ENCODE measurements at regions not wholly inside any gene's neighbourhood (a gene's known extent, or its start where the extent isn't known, plus 50 kb on each side); places are given as distances from the start of the nearest gene placed in this dataset.

DNA sequence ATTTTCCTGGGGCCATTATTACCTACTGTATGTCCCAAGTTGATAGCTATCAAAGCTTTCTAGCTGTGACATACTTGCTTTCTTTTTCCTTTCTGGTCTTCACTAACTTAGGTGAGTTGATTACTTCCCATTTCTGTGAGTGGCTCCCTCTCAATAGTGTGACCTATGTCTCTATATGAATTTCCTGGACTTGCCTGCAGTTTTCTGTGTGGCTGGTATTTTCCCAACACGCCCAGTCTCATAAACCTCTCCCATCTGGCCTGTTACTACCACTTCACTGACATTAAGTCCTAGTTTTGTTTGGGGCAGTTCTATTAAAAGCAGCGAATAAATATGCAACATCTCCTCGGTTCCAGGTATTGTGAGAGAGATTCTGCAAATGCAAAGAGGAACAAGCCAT, 671.2 kb downstream of the SI start:
- no peak for TF ChIP-seq OSR1 (CRISPR knock-in tag; IDR thresholded peaks at IDR 0.05)
- TF ChIP-seq SNAI2 (CRISPR knock-in tag; IDR thresholded peaks at IDR 0.05) = no peak
- no peak for TF ChIP-seq PPARA (CRISPR knock-in tag; IDR thresholded peaks at IDR 0.05; ENCODE audit: borderline replicate concordance)
- no peak for TF ChIP-seq ZNF565 (CRISPR knock-in tag; conservative IDR thresholded peaks at IDR 0.05; ENCODE audit: low read depth)
- TF ChIP-seq, protein P1, sequence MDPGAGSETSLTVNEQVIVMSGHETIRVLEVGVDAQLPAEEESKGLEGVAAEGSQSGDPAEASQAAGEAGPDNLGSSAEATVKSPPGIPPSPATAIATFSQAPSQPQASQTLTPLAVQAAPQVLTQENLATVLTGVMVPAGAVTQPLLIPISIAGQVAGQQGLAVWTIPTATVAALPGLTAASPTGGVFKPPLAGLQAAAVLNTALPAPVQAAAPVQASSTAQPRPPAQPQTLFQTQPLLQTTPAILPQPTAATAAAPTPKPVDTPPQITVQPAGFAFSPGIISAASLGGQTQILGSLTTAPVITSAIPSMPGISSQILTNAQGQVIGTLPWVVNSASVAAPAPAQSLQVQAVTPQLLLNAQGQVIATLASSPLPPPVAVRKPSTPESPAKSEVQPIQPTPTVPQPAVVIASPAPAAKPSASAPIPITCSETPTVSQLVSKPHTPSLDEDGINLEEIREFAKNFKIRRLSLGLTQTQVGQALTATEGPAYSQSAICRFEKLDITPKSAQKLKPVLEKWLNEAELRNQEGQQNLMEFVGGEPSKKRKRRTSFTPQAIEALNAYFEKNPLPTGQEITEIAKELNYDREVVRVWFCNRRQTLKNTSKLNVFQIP (CRISPR knock-in tag; IDR thresholded peaks at IDR 0.05; ENCODE audit: borderline replicate concordance, low read depth) = no peak
- TF ChIP-seq ZFP30 (CRISPR knock-in tag; IDR thresholded peaks at IDR 0.05) = no peak
- TF ChIP-seq TCF4 (CRISPR knock-in tag; IDR thresholded peaks at IDR 0.05; ENCODE audit: borderline replicate concordance) = no peak
- no peak for TF ChIP-seq CSRNP3 (CRISPR knock-in tag; IDR thresholded peaks at IDR 0.05)
- TF ChIP-seq RARB (CRISPR knock-in tag; IDR thresholded peaks at IDR 0.05) = no peak
- TF ChIP-seq GLIS3 (CRISPR knock-in tag; IDR thresholded peaks at IDR 0.05) = no peak
- no peak for TF ChIP-seq ZC3H10 (CRISPR knock-in tag; IDR thresholded peaks at IDR 0.05)
- no peak for TF ChIP-seq ZNF70 (CRISPR knock-in tag; IDR thresholded peaks at IDR 0.05)
- no peak for TF ChIP-seq ARNTL (CRISPR knock-in tag; IDR thresholded peaks at IDR 0.05; ENCODE audit: borderline replicate concordance, low read depth)
- no peak for TF ChIP-seq ZNF8 (CRISPR knock-in tag; IDR thresholded peaks at IDR 0.05)
- TF ChIP-seq ESRRG (CRISPR knock-in tag; IDR thresholded peaks at IDR 0.05) = no peak
- no peak for TF ChIP-seq ZFP3 (CRISPR knock-in tag; IDR thresholded peaks at IDR 0.05)
- TF ChIP-seq CREB5 (CRISPR knock-in tag; IDR thresholded peaks at IDR 0.05; ENCODE audit: low read depth) = no peak
- no peak for TF ChIP-seq ISL1 (CRISPR knock-in tag; IDR thresholded peaks at IDR 0.05)
- ATAC-seq = no peak

DNA sequence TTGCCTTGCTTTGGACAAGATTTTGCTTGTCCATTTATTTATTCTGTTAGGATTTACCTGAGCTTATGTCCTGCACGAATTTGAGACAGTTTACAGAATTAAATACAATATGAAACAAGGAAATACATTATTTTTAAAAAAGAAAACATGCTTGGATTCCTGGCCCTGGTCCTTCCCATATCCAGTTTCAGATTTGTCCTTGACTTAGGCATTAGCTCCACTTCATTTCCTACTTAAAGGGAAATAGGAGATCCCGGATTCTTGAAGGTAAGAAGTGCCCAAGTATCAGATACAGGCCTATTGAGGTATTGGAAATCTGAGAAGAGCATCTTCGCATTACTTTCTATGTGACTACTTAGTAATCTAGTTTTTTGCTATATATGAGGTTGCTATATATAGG, 672.0 kb downstream of the SI start:
- no peak for TF ChIP-seq ESRRG (CRISPR knock-in tag; IDR thresholded peaks at IDR 0.05)
- no peak for TF ChIP-seq ISL1 (CRISPR knock-in tag; IDR thresholded peaks at IDR 0.05)
- no peak for TF ChIP-seq ZFP3 (CRISPR knock-in tag; IDR thresholded peaks at IDR 0.05)
- no peak for TF ChIP-seq SNAI2 (CRISPR knock-in tag; IDR thresholded peaks at IDR 0.05)
- no peak for TF ChIP-seq PPARA (CRISPR knock-in tag; IDR thresholded peaks at IDR 0.05; ENCODE audit: borderline replicate concordance)
- no peak for TF ChIP-seq TCF4 (CRISPR knock-in tag; IDR thresholded peaks at IDR 0.05; ENCODE audit: borderline replicate concordance)
- TF ChIP-seq, protein P1 (CRISPR knock-in tag; IDR thresholded peaks at IDR 0.05; ENCODE audit: borderline replicate concordance, low read depth) = no peak
- no peak for TF ChIP-seq OSR1 (CRISPR knock-in tag; IDR thresholded peaks at IDR 0.05)
- no peak for TF ChIP-seq ZNF70 (CRISPR knock-in tag; IDR thresholded peaks at IDR 0.05)
- no peak for TF ChIP-seq CREB5 (CRISPR knock-in tag; IDR thresholded peaks at IDR 0.05; ENCODE audit: low read depth)
- no peak for TF ChIP-seq ZNF8 (CRISPR knock-in tag; IDR thresholded peaks at IDR 0.05)
- no peak for TF ChIP-seq ZC3H10 (CRISPR knock-in tag; IDR thresholded peaks at IDR 0.05)
- TF ChIP-seq ARNTL (CRISPR knock-in tag; IDR thresholded peaks at IDR 0.05; ENCODE audit: borderline replicate concordance, low read depth) = no peak
- TF ChIP-seq ZFP30 (CRISPR knock-in tag; IDR thresholded peaks at IDR 0.05) = no peak
- no peak for TF ChIP-seq TOX (CRISPR knock-in tag; IDR thresholded peaks at IDR 0.05; ENCODE audit: borderline replicate concordance)
- no peak for TF ChIP-seq ZNF565 (CRISPR knock-in tag; conservative IDR thresholded peaks at IDR 0.05; ENCODE audit: low read depth)
- TF ChIP-seq, protein P2, sequence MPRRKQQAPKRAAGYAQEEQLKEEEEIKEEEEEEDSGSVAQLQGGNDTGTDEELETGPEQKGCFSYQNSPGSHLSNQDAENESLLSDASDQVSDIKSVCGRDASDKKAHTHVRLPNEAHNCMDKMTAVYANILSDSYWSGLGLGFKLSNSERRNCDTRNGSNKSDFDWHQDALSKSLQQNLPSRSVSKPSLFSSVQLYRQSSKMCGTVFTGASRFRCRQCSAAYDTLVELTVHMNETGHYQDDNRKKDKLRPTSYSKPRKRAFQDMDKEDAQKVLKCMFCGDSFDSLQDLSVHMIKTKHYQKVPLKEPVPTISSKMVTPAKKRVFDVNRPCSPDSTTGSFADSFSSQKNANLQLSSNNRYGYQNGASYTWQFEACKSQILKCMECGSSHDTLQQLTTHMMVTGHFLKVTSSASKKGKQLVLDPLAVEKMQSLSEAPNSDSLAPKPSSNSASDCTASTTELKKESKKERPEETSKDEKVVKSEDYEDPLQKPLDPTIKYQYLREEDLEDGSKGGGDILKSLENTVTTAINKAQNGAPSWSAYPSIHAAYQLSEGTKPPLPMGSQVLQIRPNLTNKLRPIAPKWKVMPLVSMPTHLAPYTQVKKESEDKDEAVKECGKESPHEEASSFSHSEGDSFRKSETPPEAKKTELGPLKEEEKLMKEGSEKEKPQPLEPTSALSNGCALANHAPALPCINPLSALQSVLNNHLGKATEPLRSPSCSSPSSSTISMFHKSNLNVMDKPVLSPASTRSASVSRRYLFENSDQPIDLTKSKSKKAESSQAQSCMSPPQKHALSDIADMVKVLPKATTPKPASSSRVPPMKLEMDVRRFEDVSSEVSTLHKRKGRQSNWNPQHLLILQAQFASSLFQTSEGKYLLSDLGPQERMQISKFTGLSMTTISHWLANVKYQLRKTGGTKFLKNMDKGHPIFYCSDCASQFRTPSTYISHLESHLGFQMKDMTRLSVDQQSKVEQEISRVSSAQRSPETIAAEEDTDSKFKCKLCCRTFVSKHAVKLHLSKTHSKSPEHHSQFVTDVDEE (CRISPR knock-in tag; IDR thresholded peaks at IDR 0.05) = no peak
- TF ChIP-seq PATZ1 (CRISPR knock-in tag; IDR thresholded peaks at IDR 0.05; ENCODE audit: borderline replicate concordance) = no peak
- TF ChIP-seq CSRNP3 (CRISPR knock-in tag; IDR thresholded peaks at IDR 0.05) = no peak
- no peak for ATAC-seq
